GM23338 (cell line): ENCODE measurements at regions not wholly inside any gene's neighbourhood (a gene's known extent, or its start where the extent isn't known, plus 50 kb on each side); places are given as distances from the start of the nearest gene placed in this dataset.

ENCODE experiments used
- CREB1 ChIP-seq: fragments of 250-450 bp; sonication (Bioruptor Pico); IDR thresholded peaks from 2 replicates; pipeline ENCODE4 v1.5.0; 2020; ENCODE audit warnings: low read depth, mild to moderate bottlenecking, moderate library complexity
- ETS1 ChIP-seq: IDR thresholded peaks from 2 replicates; pipeline ENCODE4 v1.6.1; 2016; ENCODE audit warnings: antibody characterized with exemption
- EZH2 ChIP-seq: fragments of 200-600 bp; sonication (generic); IDR thresholded peaks from one replicate; pipeline ENCODE4 v1.8.0; 2017; ENCODE audit warnings: antibody characterized with exemption, mild to moderate bottlenecking, low read depth; ENCODE audit not compliant: unreplicated experiment
- EZH2phosphoT487 ChIP-seq: fragments of 200-600 bp; sonication (generic); IDR thresholded peaks from one replicate; pipeline ENCODE4 v1.8.1; 2018; ENCODE audit warnings: antibody characterized with exemption; ENCODE audit not compliant: unreplicated experiment
- JUNB ChIP-seq: IDR thresholded peaks from one replicate; pipeline ENCODE4 v1.6.1; 2016; ENCODE audit warnings: antibody characterized with exemption; ENCODE audit not compliant: unreplicated experiment
- NANOG ChIP-seq: IDR thresholded peaks from 2 replicates; pipeline ENCODE4 v1.6.1; 2016; ENCODE audit warnings: antibody characterized with exemption, borderline replicate concordance
- ZNF114 ChIP-seq: fragments of 250-450 bp; sonication (Bioruptor Pico); IDR thresholded peaks from 2 replicates; pipeline ENCODE4 v1.5.0; 2020; ENCODE audit warnings: mild to moderate bottlenecking, moderate library complexity
- ZNF331 ChIP-seq: fragments of 250-450 bp; sonication (Bioruptor Pico); IDR thresholded peaks from 2 replicates; pipeline ENCODE4 v1.5.0; 2020; ENCODE audit warnings: low read depth, mild to moderate bottlenecking, moderate library complexity
- TF ChIP-seq, protein P1 (sequence below): fragments of 250-450 bp; sonication (Bioruptor Pico); IDR thresholded peaks from 2 replicates; pipeline ENCODE4 v1.5.0; 2020; ENCODE audit warnings: mild to moderate bottlenecking, moderate library complexity

GRCh38 chr2:207283356-207283755, 117.6 kb upstream of the KLF7 start (continued):
- TF ChIP-seq, protein P1, sequence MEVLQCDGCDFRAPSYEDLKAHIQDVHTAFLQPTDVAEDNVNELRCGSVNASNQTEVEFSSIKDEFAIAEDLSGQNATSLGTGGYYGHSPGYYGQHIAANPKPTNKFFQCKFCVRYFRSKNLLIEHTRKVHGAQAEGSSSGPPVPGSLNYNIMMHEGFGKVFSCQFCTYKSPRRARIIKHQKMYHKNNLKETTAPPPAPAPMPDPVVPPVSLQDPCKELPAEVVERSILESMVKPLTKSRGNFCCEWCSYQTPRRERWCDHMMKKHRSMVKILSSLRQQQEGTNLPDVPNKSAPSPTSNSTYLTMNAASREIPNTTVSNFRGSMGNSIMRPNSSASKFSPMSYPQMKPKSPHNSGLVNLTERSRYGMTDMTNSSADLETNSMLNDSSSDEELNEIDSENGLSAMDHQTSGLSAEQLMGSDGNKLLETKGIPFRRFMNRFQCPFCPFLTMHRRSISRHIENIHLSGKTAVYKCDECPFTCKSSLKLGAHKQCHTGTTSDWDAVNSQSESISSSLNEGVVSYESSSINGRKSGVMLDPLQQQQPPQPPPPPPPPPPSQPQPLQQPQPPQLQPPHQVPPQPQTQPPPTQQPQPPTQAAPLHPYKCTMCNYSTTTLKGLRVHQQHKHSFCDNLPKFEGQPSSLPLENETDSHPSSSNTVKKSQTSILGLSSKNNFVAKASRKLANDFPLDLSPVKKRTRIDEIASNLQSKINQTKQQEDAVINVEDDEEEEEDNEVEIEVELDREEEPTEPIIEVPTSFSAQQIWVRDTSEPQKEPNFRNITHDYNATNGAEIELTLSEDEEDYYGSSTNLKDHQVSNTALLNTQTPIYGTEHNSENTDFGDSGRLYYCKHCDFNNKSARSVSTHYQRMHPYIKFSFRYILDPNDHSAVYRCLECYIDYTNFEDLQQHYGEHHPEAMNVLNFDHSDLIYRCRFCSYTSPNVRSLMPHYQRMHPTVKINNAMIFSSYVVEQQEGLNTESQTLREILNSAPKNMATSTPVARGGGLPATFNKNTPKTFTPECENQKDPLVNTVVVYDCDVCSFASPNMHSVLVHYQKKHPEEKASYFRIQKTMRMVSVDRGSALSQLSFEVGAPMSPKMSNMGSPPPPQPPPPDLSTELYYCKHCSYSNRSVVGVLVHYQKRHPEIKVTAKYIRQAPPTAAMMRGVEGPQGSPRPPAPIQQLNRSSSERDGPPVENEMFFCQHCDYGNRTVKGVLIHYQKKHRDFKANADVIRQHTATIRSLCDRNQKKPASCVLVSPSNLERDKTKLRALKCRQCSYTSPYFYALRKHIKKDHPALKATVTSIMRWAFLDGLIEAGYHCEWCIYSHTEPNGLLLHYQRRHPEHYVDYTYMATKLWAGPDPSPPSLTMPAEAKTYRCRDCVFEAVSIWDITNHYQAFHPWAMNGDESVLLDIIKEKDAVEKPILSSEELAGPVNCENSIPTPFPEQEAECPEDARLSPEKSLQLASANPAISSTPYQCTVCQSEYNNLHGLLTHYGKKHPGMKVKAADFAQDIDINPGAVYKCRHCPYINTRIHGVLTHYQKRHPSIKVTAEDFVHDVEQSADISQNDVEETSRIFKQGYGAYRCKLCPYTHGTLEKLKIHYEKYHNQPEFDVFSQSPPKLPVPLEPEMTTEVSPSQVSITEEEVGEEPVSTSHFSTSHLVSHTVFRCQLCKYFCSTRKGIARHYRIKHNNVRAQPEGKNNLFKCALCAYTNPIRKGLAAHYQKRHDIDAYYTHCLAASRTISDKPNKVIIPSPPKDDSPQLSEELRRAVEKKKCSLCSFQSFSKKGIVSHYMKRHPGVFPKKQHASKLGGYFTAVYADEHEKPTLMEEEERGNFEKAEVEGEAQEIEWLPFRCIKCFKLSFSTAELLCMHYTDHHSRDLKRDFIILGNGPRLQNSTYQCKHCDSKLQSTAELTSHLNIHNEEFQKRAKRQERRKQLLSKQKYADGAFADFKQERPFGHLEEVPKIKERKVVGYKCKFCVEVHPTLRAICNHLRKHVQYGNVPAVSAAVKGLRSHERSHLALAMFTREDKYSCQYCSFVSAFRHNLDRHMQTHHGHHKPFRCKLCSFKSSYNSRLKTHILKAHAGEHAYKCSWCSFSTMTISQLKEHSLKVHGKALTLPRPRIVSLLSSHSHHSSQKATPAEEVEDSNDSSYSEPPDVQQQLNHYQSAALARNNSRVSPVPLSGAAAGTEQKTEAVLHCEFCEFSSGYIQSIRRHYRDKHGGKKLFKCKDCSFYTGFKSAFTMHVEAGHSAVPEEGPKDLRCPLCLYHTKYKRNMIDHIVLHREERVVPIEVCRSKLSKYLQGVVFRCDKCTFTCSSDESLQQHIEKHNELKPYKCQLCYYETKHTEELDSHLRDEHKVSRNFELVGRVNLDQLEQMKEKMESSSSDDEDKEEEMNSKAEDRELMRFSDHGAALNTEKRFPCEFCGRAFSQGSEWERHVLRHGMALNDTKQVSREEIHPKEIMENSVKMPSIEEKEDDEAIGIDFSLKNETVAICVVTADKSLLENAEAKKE (CRISPR knock-in tag) = no peak
- TF ChIP-seq ZNF331 (CRISPR knock-in tag) (no peak), ZNF114 (CRISPR knock-in tag) (no peak), EZH2phosphoT487 (no peak), NANOG (no peak), ETS1 (no peak), EZH2 (no peak), CREB1 (CRISPR knock-in tag) (no peak), JUNB (no peak)
